GM12892 (cell line): ENCODE measurements at regions not wholly inside any gene's neighbourhood (a gene's known extent, or its start where the extent isn't known, plus 50 kb on each side); places are given as distances from the start of the nearest gene placed in this dataset.

Experiments
- POLR2A ChIP-seq: IDR thresholded peaks from 2 replicates; pipeline ENCODE4 v1.6.1; 2011; ENCODE audit warnings: low read depth, low read length, control low read depth
- POLR2AphosphoS5 ChIP-seq: IDR thresholded peaks from 2 replicates; pipeline ENCODE4 v1.6.1; 2011; ENCODE audit warnings: low read depth, low read length, control low read depth
- TAF1 ChIP-seq: IDR thresholded peaks from 2 replicates; pipeline ENCODE4 v1.6.1; 2011; ENCODE audit warnings: low read depth, mild to moderate bottlenecking, control low read depth, low read length, borderline replicate concordance

DNA sequence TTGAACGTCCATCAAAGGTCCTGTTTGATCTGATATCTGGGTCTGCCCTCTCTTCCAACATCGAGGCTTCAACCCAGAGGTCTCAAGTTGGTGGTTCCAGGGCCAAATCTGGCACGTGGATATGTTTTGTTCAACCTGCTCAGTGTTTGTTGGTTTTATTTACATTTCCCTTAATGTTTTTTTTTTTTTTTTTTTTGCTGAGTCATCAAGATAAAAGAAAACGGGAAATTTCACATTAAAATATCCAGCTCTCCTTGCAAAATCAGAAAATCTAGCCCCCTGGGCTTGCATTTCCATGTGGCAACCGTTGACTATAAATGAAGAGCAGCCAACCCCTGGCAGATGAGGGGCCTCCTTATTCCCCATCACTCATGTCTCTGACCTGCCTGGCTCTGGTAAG, 765.6 kb upstream of the TBX3 start:
- no peak for TF ChIP-seq POLR2A
- TF ChIP-seq TAF1, result no peak
- no peak for TF ChIP-seq POLR2AphosphoS5
